NCI-H748 (cell line): ENCODE measurements at regions not wholly inside any gene's neighbourhood (a gene's known extent, or its start where the extent isn't known, plus 50 kb on each side); places are given as distances from the start of the nearest gene placed in this dataset.

Experiments
- DNase-seq: peaks from one replicate; lab custom pipeline; 2025; ENCODE audit not compliant: unreplicated experiment; lab: John Stamatoyannopoulos, UW

DNA sequence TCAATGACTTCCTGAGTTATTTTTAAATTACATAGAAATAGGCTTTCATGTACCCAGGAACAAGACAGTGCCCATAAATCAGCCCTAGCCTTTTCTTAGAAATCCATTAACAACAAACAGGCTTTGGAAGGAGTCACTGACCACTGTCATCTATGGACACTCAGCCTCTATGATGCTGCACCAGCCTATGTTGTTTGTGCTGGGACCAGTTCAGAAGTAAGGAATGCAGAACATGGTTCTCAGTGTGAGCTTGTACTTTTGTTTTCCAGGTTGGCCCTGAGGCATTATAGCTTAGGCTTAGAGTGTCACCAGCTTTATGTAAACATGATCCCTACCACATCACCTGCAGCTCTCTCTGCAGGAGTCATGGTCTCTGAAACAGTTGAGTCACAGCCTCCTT, 335.7 kb upstream of the CDH7 start:
- DNase-seq, result peak; percentile 49

DNA sequence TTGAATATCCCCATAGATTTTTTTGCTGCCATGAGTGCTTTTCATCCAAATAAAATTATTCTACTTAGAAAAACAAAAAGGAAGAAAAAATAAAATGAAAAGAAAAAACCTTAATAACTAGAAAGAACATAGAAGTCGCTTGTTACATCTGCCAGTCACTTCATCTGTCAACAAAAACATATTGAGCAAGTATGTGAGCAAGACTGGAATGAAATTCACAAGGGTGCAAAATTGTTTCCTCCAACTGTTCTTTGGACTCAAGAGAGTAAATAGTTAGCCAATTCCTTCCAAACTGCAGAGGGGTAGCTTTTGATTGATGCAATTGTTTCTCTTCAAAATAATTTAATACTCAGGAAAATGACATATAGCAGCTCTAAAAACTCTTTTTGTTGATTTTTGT, 336.3 kb upstream of the CDH7 start:
- DNase-seq, result no peak

DNA sequence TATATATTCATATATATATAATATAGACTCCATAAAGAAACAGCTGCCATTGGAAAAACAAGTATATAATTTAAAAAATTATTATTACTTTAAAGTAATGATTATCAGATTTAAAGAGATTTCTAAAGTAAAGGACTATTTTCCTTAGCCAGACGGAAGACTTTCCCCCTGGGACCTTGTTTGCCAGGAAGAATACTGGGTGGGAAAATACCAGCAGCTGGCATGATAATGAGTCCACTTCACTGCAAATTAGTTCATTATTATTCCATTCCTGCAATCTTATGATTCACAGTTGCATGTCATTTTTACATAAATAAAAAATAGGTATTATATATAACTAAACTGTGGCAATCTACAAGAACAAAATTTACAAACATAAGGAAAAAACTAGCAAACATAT, 339.8 kb upstream of the CDH7 start:
- DNase-seq, result peak; percentile 58

DNA sequence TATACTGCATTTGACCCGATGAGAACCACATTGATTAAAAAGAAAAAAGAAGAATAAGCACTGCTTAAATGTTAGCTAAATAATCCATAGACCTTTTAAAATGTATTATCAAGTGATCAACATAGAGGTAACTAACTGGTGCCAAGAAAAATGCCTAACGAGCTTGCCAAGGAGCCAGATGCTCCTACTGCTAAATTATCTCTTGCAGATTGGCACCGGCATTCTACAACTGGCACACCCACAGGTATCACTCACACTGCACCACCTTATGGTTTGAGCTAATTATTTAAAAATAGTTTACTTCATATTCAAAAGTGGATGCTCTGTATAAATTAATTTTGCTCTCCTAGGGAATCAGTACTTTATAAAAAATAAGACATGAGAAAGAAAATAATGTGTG, 341.6 kb upstream of the CDH7 start:
- no peak for DNase-seq

DNA sequence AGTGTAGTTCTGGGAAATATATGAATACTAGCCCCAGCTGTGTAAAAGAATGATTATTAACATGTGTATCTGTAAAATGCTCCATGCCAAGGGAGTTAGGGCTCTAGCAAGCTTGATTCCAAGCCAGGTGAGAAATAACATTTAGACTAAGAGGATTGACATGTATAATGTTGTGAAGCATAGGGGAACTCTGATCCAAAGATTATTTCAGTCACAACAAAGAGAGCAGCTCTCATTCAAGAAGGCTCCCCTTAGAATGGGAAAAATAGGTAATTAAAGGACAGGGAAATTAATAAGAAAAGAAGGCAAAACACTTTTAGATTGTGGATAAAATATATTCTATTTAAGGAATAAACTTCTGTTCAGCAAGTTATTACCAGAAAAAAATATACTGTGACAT, 347.3 kb upstream of the CDH7 start:
- DNase-seq, result no peak

DNA sequence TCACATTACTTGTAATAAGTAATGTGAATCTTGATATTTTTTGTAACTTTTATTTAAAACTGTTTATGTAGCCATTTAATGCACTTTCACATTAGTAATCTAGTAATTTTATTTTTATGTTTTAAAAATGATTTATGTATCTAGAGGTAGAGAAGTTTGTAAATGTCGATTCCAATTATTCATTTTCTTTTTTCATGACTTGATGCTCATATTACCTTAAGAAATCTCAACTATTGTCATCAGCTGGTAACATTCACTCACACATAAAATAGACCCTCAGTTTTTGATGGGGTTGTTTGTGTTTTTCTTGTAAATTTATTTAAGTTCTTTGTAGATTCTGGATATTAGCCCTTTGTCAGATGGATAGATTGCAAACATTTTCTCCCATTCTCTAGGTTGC, 351.7 kb upstream of the CDH7 start:
- no peak for DNase-seq

DNA sequence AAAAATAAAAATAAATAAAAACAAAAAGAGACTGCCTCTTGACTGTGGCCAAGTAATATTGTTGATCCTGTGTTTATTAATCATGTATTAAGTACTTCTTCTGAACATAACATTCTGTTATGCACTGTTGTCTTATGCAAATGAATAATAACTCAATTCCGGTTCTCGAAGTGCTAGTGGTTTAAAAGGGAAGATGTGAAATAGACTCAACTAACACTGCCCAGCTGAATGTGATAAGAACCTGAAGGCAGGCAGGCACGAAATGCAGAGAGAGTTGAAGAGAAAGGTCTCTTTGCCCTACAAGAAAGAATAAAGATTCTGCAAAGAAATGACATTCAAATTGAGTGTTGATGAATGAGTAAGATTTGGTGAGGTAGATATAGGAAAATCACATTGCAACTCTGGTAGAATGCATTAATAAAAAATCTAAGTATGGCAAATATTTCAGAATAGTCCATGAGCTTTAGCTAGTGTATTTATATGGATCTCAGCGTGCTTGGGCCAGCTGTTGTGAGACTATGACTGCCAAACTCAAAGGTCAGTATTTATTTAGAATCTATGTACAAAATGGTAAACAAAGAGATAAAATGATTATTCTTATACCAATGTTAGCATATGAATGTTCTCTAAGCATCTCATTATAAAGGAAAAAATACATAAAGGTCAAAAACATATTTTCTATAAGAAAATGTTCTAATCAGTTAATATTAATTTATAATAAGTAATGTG, 352.3 kb upstream of the CDH7 start:
- no peak for DNase-seq

DNA sequence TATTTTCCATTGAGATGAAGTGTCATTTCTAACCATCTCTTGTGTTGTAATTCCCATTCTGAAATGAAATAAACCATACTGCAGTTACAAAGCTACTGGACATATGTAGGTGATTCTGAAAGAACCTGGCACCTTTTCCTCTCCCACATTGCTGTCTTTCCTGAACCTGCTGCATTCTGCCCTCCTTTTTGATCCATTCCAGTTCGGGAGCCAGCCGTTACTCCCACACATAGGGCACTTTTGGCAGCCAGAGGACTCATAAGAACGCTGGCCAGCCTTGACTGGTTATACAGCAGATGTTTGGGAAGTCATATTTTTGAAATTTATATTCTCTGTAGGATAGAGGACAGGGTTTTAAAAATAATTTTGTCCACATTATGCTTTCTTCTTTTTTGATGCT, 369.8 kb upstream of the CDH7 start:
- DNase-seq, result no peak

DNA sequence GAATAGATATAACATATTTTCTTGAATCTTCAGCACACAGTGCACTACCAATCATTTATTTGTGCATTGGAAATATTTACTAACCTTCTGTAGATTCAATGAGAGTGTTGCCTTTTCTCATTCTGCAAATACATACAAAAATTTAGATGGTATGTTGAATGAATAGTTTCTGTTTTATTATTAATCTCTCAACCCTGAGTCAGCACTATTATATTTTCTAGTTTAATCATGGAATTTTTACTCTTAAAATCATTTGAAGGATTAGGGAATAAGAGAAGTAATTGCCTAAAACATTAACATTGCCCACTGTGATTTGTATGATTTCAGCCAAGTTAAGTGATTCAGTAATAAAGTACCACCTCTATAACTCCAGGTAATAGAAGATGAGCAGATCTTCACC, 370.2 kb upstream of the CDH7 start:
- DNase-seq, result no peak

DNA sequence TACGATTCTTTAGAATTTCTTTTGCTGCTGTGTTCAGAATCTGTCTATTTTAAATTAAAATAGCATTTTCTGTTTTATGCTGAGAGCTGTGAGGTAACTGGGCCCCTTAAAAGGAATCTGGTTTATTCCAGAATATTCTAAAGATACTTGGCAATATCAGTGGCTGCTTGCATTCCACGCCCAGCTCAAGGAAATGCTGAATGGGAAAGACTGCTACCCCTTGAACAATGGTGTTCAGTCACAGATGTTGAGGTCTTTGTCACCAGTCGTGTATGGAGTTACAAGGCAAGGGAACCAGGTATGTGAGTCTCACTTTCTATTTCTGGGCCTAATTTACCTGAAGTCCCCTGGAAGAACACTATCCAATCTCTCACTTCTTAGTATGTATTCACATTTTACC, 377.9 kb upstream of the CDH7 start:
- DNase-seq, result no peak

DNA sequence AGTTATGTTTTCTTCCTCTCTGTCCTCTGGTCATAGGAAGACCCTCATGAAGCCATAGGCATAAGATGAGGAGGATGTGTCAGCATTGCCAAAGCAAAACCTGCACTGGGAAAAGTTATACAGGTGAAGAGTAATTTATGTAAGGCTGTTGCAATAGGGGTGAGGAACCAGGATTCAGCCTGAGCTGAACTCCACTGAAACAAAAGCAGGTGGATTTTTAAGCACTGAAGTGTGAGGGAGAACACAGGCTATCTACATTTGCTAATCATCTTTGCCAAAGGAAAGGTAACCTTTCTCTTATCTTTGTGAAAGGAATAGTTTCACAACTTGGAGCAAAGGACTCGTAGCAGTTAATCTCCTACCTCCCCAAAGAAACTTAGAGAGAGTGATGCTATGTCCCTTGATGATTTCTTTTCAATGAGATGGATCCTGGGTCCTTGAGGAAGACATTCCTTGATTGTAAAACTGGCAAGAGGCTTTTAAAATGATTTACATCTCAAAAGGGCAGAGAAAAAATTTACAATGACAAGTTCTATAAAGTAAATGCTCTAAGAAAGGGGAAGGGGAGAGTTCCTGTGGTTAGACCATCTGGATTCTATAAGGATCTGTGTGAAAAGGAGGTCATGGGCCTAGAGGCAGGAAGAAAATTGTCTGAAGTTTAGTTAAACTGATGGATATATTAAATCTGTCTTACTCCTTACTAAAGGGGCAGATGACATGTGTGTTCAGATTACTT, 385.4 kb upstream of the CDH7 start:
- no peak for DNase-seq

DNA sequence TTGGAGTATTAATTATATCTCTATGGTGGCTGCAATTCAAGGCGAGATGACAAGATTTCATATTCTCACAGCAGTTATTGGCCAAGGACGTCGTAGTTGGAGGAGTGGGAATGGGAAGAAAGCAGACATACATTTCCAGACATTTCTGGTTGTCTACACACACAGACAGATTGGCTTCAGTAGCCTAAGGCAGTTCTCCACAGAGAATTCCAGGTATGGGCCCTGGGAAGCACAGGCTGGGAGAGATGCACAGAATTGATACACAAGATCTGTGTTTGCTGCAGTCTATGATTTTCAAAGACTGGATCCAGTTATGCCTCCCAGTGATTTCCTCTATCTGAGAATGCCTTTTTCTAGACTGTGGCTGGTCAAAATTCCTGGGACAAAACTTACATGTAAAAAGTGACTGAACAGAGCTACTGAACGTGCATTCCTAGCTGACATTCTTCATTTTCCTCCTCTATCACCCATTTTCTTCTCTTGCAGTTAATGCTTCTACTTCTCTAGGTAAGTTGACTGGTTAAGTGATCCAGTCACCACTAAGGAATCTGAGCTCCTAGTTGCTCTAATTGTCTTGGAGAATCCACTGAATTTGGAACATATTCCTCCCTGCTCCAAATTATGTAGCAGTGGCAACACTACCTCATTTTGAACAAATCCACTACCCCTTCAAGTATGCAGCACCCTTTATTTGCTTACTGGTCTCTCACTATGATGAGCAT, 386.7 kb upstream of the CDH7 start:
- DNase-seq, result no peak

DNA sequence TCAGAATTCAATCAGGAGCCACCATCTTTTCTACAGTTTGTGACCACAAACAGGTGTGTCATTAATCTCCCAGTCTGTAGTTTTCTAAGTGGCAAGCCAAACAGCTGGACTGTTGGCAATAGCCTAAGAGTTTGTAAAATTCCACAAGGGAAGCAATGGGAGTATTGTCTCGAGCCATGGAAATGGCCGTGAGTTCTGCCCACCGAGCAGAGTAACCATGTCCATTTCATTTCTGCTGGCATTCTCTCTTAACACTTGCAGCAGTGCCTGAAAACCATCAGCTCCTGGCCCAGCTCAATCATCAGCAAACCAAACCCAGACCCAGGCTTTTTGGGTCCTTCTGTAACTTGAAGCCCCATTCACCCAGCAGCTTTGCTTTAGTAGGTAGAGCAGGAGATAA, 387.8 kb upstream of the CDH7 start:
- DNase-seq, result no peak

DNA sequence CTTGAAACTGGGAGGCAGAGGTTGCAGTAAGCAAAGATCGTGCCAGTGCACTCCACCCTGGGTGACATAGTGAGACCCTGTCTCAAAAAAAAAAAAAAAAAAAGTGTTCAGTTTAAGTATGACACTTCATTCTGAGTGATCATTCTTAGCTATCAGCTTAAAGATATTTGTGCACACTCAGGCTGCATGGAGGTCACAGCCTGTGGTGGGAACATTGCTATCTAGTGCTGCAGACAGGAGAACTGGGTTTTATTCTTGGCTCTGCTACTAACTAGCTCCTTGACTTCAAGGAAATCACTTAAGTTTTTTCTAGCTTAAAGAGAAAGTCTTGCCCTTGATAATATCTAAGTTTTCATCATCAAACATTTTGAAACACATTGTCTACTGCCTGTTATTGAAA, 391.3 kb upstream of the CDH7 start:
- DNase-seq, result no peak

DNA sequence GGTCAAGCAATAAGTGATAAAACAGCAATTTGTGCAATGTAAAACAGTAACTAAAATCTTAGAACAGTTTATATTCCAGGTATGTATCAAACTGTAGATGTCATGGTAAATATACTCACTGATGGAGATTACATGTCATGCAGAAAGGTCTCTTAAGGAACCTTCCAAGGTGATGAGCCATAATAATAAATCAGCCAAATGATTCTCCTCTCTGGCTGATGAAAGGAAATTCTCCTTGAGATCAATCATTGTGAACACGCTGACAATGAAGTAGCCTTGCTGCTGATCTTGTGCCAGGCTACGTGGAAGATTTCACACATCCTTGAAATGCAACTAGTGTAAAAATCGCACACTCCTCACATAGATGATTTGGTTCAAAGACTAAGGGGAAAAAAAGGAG, 392.5 kb upstream of the CDH7 start:
- no peak for DNase-seq

DNA sequence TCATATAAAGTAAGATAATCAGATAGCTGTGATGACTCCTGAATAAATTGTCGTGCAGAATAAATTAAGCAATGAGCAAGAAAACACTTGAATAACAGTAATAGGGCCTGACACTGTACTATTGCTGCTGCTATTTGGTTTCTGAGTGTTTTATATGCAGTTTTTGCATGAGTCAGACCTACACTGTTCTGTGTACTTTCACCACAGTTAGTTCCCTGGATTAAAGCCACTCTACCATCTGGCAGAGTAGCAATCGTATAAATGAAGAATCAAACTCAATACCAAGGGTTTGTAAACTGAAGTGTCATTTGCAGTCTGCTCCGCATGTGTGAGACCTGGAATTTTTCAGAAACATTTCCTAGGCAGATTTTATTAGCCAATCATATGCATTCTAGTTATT, 398.6 kb upstream of the CDH7 start:
- peak; percentile 78 for DNase-seq

DNA sequence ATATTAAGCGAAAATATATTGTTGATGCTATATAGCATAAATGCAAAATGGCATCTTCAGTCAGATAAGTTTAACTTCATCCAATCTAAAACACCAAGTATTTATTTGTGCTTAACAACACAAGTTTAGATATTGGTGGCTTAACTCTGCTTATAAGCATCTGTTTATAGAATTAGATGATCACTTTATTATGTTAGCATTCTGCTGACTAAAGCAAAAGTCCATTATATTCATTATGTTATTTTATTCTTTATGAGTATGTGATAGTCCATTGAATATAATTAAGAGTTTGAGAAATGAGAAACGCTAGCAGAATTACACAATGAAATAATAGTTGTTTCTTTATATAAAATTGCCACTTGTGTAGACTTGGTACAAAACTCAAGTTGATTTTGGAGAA, 401.2 kb upstream of the CDH7 start:
- no peak for DNase-seq

DNA sequence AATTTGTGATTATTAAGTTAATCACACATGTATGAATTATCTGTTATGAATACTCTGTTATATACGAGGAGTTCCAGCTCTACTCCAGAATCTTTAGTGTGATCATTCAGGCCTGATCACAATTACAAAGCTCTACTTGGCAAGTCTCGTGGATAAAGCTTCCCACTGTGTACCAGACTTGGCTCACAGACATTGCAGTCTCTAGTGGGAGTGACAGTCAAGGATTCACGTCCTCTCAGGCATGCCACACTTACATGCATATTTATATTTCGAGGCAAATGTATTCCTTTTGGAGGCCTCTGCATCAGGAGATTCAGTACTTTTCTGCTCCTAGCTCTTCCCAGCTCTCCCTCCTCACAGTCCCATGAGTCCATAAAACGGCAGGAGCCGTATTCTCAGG, 403.4 kb upstream of the CDH7 start:
- no peak for DNase-seq

DNA sequence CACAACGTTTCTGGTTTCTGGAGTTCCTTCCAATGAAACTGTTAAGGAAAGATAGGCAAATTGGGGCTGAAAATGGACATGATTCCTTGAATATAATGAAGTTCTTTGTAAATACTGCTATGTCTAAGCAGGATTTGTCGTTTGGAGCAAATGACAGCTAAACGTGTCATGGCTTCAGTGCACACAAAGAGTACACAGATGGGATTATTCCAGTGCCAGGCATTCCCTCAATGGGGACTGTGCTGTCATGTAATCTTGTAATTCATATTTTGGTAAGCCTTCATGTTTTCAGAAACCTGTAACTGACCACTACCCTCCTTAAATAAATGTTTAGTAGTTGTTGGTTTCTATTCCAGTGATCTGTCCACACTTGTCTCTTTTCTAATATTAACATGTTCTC, 404.7 kb upstream of the CDH7 start:
- no peak for DNase-seq

DNA sequence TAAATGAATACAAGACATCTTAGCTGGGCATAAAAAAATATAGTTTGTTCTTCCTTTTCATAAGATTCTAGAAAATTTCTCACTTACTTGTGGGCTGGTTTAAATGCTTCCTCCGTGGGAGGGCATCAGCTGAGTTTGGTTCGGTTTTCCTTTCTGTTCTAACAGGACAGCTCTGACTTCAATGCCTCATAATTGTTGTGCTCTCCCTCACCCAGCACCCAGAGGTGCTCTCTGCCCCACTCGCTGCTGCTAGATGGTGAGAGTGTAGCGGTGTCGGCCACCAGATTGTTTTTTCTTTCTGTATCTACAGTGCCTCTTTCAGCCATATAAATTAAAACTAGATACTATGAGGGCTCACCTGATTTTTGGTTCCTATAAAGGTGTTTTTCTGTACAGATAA, 407.2 kb upstream of the CDH7 start:
- DNase-seq, result no peak

DNA sequence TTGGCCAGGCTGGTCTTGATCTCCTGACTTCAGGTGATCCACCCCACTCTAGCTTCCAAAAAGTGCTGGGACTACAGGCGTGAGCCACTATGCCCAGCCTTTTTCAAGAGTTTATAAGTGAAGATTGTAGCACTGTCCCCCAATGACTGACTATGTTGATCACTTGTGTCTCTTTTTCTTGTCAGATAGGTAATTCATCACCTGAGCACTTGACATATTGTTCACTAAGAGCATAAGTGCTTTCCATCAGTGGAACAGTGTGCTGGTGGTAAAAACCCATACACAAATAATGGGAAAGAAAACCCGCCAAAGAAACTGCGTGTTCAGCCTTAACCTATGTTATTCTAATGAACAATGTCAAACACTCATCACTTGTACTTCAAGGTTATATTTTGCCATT, 414.4 kb upstream of the CDH7 start:
- peak; percentile 27 for DNase-seq

DNA sequence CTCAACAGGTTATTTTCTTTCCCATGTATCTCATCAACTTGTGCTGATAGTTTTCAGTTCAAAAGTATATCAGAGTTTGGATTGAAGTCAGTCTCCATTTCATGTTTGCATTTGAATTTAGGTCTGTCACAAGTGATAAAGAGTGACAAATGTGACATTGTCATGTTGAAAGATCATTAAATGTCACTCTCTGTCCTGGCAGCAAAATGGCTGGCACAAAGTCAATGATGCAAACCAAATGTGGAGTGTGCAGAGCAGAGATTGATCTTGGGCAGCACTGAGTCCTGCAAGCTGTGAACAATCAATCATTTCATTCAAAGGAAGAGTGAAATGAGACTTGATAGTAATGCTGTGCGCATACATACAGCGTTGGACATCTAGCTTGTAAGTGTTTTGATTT, 421.8 kb upstream of the CDH7 start:
- DNase-seq, result no peak
